AG09309 (cell line): ENCODE measurements at regions not wholly inside any gene's neighbourhood (a gene's known extent, or its start where the extent isn't known, plus 50 kb on each side); places are given as distances from the start of the nearest gene placed in this dataset.
A peak's percentile ranks its signal among the peaks of the same experiment; 100 is the strongest.

Experiments
- DNase-seq: peaks from one replicate; pipeline ENCODE4 v3.0.0-alpha.2; 2010; ENCODE audit warnings: low read depth
- H3K4me3 ChIP-seq: 2 replicates; pipeline ENCODE4 v1.5.1; 2011; ENCODE audit warnings: mild to moderate bottlenecking, low read depth, low read length, moderate library complexity; ENCODE audit not compliant: control insufficient read depth
- CTCF ChIP-seq: IDR thresholded peaks from 2 replicates; pipeline ENCODE4 v1.5.1; 2011; ENCODE audit warnings: mild to moderate bottlenecking, low read depth, low read length, inconsistent platforms; ENCODE audit not compliant: insufficient read depth, control insufficient read depth; ENCODE audit errors: missing control alignments

GRCh38 chr4:126046081-126046614 lies 731.4 kb downstream of the FAT4 start:
- DNase-seq: no peak
- no peak for TF ChIP-seq CTCF
- H3K4me3 ChIP-seq: no peak overlapping the region

- H3K4me3 ChIP-seq: no peak overlapping the region
- no peak for DNase-seq
- TF ChIP-seq CTCF: no peak
These were observed 732.4 kb downstream of the FAT4 start for GRCh38 chr4:126047114-126047513.

- DNase-seq: peak; percentile 24
- no peak for TF ChIP-seq CTCF
- no peak overlapping the region for H3K4me3 ChIP-seq
These were observed 737.1 kb downstream of the FAT4 start for GRCh38 chr4:126051689-126052424.

- no peak for DNase-seq
- no peak overlapping the region for H3K4me3 ChIP-seq
- TF ChIP-seq CTCF: no peak
These were observed 741.4 kb downstream of the FAT4 start for GRCh38 chr4:126056116-126056650.

- no peak overlapping the region for H3K4me3 ChIP-seq
- no peak for DNase-seq
- no peak for TF ChIP-seq CTCF
These were observed 742.6 kb downstream of the FAT4 start for GRCh38 chr4:126057371-126057770.

- no peak overlapping the region for H3K4me3 ChIP-seq
- TF ChIP-seq CTCF: no peak
- DNase-seq: no peak
These were observed 743.8 kb downstream of the FAT4 start for GRCh38 chr4:126058596-126058995.
